ENCODE measurements at regions not wholly inside any gene's neighbourhood (a gene's known extent, or its start where the extent isn't known, plus 50 kb on each side); places are given as distances from the start of the nearest gene placed in this dataset.

DNA sequence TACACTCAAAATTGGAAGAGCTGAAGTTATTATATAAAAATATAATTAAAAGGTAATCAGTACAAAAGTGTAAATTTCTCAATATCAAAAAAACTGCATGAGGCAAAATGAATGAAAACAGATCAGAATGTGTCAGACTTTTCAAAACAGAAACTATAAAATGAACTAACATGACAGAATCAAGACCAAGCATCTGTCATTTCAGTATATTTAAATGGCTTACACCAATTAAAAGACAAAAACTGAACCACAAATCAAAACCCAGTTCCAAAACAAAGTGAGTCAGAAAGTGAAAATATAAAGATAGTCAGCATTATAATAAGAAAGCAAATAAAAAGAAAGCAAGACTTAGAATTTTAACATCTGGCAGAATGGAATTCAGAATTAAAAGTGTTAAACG, 289.7 kb downstream of the UBE3D start:
- TF ChIP-seq CTCF (IDR thresholded peaks at IDR 0.05) = no peak
- no peak for TF ChIP-seq POLR2A (IDR thresholded peaks at IDR 0.05)
